K562 (cell line): ENCODE measurements at regions not wholly inside any gene's neighbourhood (a gene's known extent, or its start where the extent isn't known, plus 50 kb on each side); places are given as distances from the start of the nearest gene placed in this dataset.

Source experiments
- ATAC-seq: fragments of 200-7000 bp; cut with Tn5 transposase; 3 replicates; pipeline ENCODE4 v1.9.1; 2020; ENCODE audit warnings: moderate library complexity
- BruUV-seq: library from RNA; stranded (reverse); fragments of 400-500 nt; replicated peaks from 2 replicates; lab custom pipeline; 2021; lab: Mats Ljungman, UMichigan
- CTCF ChIA-PET: fragments of 300-600 bp; formaldehyde crosslinking; extraction: SDS; loops from one replicate; lab custom pipeline; 2021; ENCODE audit warnings: low intra/inter-chr PET ratio; lab: Yijun Ruan, JAX
- POLR2A ChIA-PET: fragments of 300-600, 350-650 bp; sonication (Branson Sonifier 250); formaldehyde crosslinking; extraction: SDS; loops from one replicate; lab custom pipeline; 2021; ENCODE audit warnings: antibody characterized with exemption, inconsistent platforms; lab: Yijun Ruan, JAX
- DNase-seq, 4 experiments: peaks; one replicate each; pipeline versions ENCODE4 v3.0.0 to v3.0.0-alpha.2; 2011 to 2018; ENCODE audit warnings: low spot score in 3 of 4, mixed read lengths in 3 of 4; ENCODE audit errors: extremely low read depth in 1 of 4
- FAIRE-seq: peaks from 2 replicates; lab custom pipeline; 2011; peaks lifted over from hg19 to GRCh38; lab: Jason Lieb, UNC
- H2AFZ ChIP-seq: 2 replicates; pipeline ENCODE4 v1.6.0; 2011; ENCODE audit warnings: low read depth, low read length, control low read depth, inconsistent platforms
- H3K27ac ChIP-seq: fragments of 200-600 bp; 3 replicates; pipeline ENCODE4 v1.8.0; 2011; ENCODE audit warnings: low read depth, mild to moderate bottlenecking, control low read depth, inconsistent platforms, low read length, moderate library complexity, mixed read lengths; ENCODE audit errors: extremely low read depth
- H3K27me3 ChIP-seq, 2 experiments: fragments of 300-600 bp in 1 of 2; 2 replicates in 1 of 2; 3 replicates in 1 of 2; pipeline versions ENCODE4 v1.6.0 to v1.8.0; 2011; ENCODE audit warnings: inconsistent platforms in 2 of 2, low read length in 2 of 2, mild to moderate bottlenecking in 1 of 2, mixed read lengths in 1 of 2, moderate library complexity in 1 of 2; ENCODE audit not compliant: control insufficient read depth in 2 of 2, insufficient read depth in 2 of 2
- H3K36me3 ChIP-seq: fragments of 300-600 bp; 3 replicates; pipeline ENCODE4 v1.8.0; 2011; ENCODE audit warnings: mild to moderate bottlenecking, low read length, inconsistent platforms; ENCODE audit not compliant: control insufficient read depth, insufficient read depth
- H3K4me1 ChIP-seq, 2 experiments: fragments of 200-600 bp in 1 of 2; replicated peaks in 1 of 2; 2 replicates in 1 of 2; 3 replicates in 1 of 2; pipeline versions ENCODE4 v1.5.1 to v1.8.0; 2011; ENCODE audit warnings: inconsistent platforms in 2 of 2, low read length in 2 of 2, mild to moderate bottlenecking in 1 of 2, mixed read lengths in 1 of 2, moderate library complexity in 1 of 2; ENCODE audit not compliant: control insufficient read depth in 2 of 2, insufficient read depth in 2 of 2
- H3K4me2 ChIP-seq: 2 replicates; pipeline ENCODE4 v1.6.1; 2011; ENCODE audit warnings: low read length, control low read depth, inconsistent platforms, mixed read lengths; ENCODE audit not compliant: insufficient read depth
- H3K4me3 ChIP-seq: fragments of 200-600 bp; sonication (generic), shearing (Covaris generic); 2 replicates; pipeline ENCODE4 v1.5.1; 2016; ENCODE audit warnings: control low read depth, inconsistent platforms
- H3K79me2 ChIP-seq: fragments of 200-600 bp; 3 replicates; pipeline ENCODE4 v1.8.0; 2011; ENCODE audit warnings: low read length, inconsistent platforms; ENCODE audit not compliant: control insufficient read depth, insufficient read depth
- H3K9ac ChIP-seq, 2 experiments: 2 replicates each; pipeline versions ENCODE4 v1.6.0 to v1.6.1; 2011; ENCODE audit warnings: low read depth in 2 of 2, low read length in 2 of 2, control low read depth in 1 of 2, inconsistent platforms in 1 of 2, mild to moderate bottlenecking in 1 of 2, mixed read lengths in 1 of 2; ENCODE audit not compliant: insufficient read depth in 1 of 2
- H3K9me1 ChIP-seq: one replicate; pipeline ENCODE4 v1.6.0; 2011; ENCODE audit warnings: inconsistent platforms, mild to moderate bottlenecking, low read length, moderate library complexity; ENCODE audit not compliant: control insufficient read depth, insufficient read depth
- H3K9me3 ChIP-seq: replicated peaks from 2 replicates; pipeline ENCODE4 v1.5.1; 2011; ENCODE audit warnings: low read depth, low read length, inconsistent platforms; ENCODE audit not compliant: control insufficient read depth, insufficient read depth
- H4K20me1 ChIP-seq: replicated peaks from 2 replicates; pipeline ENCODE4 v1.6.1; 2011; ENCODE audit warnings: low read length, inconsistent platforms, mixed read lengths; ENCODE audit not compliant: control insufficient read depth, insufficient read depth
- BRD9 ChIP-seq: fragments of 450-650 bp; IDR thresholded peaks from 2 replicates; pipeline ENCODE4 v1.6.1; 2018; ENCODE audit warnings: low read depth; ENCODE audit not compliant: partially characterized antibody
- CREB1 ChIP-seq, 2 experiments: sonication (generic) in 1 of 2; formaldehyde crosslinking in 1 of 2; IDR thresholded peaks; 2 replicates each; pipeline versions ENCODE4 v1.6.1 to v1.8.0; 2012 to 2022; ENCODE audit warnings: inconsistent platforms in 1 of 2, mild to moderate bottlenecking in 1 of 2, missing genetic modification reagents in 1 of 2, moderate library complexity in 1 of 2
- ETS1 ChIP-seq: conservative IDR thresholded peaks from 2 replicates; pipeline ENCODE4 v1.6.1; 2011; ENCODE audit warnings: low read depth, mild to moderate bottlenecking, low read length; ENCODE audit not compliant: control insufficient read depth
- HCFC1 ChIP-seq: IDR thresholded peaks from 2 replicates; pipeline ENCODE4 v1.6.1; 2012; ENCODE audit warnings: low read depth, low read length, improper control_type of control experiment
- IRF2 ChIP-seq: sonication (generic); formaldehyde crosslinking; IDR thresholded peaks from 2 replicates; pipeline ENCODE4 v1.8.1; 2022; ENCODE audit warnings: mild to moderate bottlenecking, missing genetic modification reagents
- MTA2 ChIP-seq: fragments of 450-650 bp; IDR thresholded peaks from 2 replicates; pipeline ENCODE4 v1.6.1; 2016; ENCODE audit warnings: low read depth
- PTRF ChIP-seq: fragments of 450-650 bp; IDR thresholded peaks from 2 replicates; pipeline ENCODE4 v1.6.1; 2016; ENCODE audit warnings: mild to moderate bottlenecking, missing genetic modification characterization, missing compliant biosample characterization
- RREB1 ChIP-seq: fragments of 250-450 bp; sonication (Bioruptor Pico); IDR thresholded peaks from 2 replicates; pipeline ENCODE4 v1.4.0; 2020
- SOX6 ChIP-seq: fragments of 450-650 bp; IDR thresholded peaks from 2 replicates; pipeline ENCODE4 v1.6.1; 2014; ENCODE audit warnings: mild to moderate bottlenecking
- WGBS: fragments of 100-300 bp; shearing (Covaris generic); methylation state at CpG from one replicate; pipeline ENCODE4 v1.1.6; 2016; ENCODE audit warnings: low coverage, mixed read lengths; ENCODE audit not compliant: insufficient coverage; ENCODE audit errors: missing lambda C conversion rate; 5-methylcytosine and 5-hydroxymethylcytosine counted together
- in situ Hi-C: fragments of 300-500 bp; cut with MboI; formaldehyde crosslinking; loops from 4 replicates; pipeline ENCODE4 v1.15.0; 2018; ENCODE audit warnings: inconsistent platforms, mixed read lengths
- intact Hi-C: fragments of 100-400 bp; cut with micrococcal nuclease; formaldehyde crosslinking; loops from 2 replicates; pipeline ENCODE4 v1.14.2; 2022

DNA sequence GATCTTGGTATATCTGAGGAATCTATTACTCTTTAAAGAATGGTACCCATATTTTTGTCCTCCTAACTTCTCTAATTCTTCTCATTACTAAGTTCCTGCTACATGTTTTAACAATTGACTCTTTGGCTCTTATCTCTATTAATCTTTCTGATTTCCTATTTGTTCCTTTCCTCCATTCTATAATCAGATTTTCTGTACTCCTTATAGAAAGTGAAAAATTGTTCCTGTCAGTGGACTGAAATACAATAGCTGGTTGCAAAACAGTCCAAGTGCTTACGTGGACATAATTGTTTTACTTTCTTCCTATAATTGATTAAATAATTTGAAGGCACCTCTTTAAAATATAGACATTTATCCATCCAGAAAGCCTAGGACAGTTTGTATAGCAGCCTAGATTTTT is 86.7 kb upstream of the PTHLH start:
- FAIRE-seq (no peak), DNase-seq (no peak), ATAC-seq (no peak)
- CTCF ChIA-PET: no interaction called here
- H4K20me1 ChIP-seq: no peaks in the 10 kb centered on the region
- in situ Hi-C loops: no loop called here
- 36% methylated on average over 1 of the region's 1 CpG for WGBS
- BruUV-seq: no TSS peak
- H3K4me3 ChIP-seq: no peak overlapping the region
- H3K9me1 ChIP-seq: no peaks in the 10 kb centered on the region
- H2AFZ ChIP-seq: no peak overlapping the region
- POLR2A ChIA-PET: no interaction called here
- no peaks in the 10 kb centered on the region for H3K27me3 ChIP-seq
- H3K79me2 ChIP-seq: no peaks in the 10 kb centered on the region
- intact Hi-C loops: no loop called here
- H3K4me2 ChIP-seq: no peak overlapping the region
- H3K36me3 ChIP-seq: no peaks in the 10 kb centered on the region
- no peak overlapping the region for H3K9ac ChIP-seq
- no peak overlapping the region for H3K27ac ChIP-seq
- H3K9me3 ChIP-seq: no peaks in the 10 kb centered on the region
- no peaks in the 10 kb centered on the region for H3K4me1 ChIP-seq
- TF ChIP-seq CREB1 (IDR thresholded peaks at IDR 0.05): no peak
- no peak for TF ChIP-seq CREB1 (CRISPR knock-in tag; IDR thresholded peaks at IDR 0.05)
- no peak for TF ChIP-seq IRF2 (CRISPR knock-in tag)
- TF ChIP-seq HCFC1: no peak
- TF ChIP-seq, all 486 proteins: peak for 0

DNA sequence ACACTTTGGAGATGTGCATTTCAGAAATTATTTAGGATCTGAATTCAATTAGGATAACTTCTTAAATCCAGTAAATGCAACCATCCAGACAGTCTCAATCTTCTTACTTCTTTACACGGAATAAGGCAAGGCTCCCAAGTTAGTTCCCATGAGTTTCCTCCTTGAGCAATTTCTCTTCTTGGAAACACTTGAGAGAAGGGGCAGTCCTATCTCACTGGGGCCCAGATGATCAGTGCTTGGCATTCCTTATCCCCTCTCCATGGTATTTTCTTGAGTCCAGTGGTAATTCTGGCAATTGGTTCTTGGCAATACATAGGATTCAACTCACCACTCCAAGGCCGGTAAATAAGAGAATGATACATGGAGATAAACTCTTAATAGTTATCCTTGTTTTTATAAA is 87.1 kb upstream of the PTHLH start:
- ATAC-seq (no peak), DNase-seq (no peak), FAIRE-seq (peak; percentile 11)
- H3K9me1 ChIP-seq: no peaks in the 10 kb centered on the region
- intact Hi-C loops: no loop called here
- 35% methylated on average over 2 of the region's 2 CpGs for WGBS
- H4K20me1 ChIP-seq: no peaks in the 10 kb centered on the region
- H3K27ac ChIP-seq: no peak overlapping the region
- H2AFZ ChIP-seq: no peak overlapping the region
- H3K9ac ChIP-seq: no peak overlapping the region
- in situ Hi-C loops: no loop called here
- H3K4me2 ChIP-seq: no peak overlapping the region
- POLR2A ChIA-PET: no interaction called here
- no peaks in the 10 kb centered on the region for H3K4me1 ChIP-seq
- H3K79me2 ChIP-seq: no peaks in the 10 kb centered on the region
- H3K27me3 ChIP-seq: no peaks in the 10 kb centered on the region
- H3K36me3 ChIP-seq: no peaks in the 10 kb centered on the region
- no peaks in the 10 kb centered on the region for H3K9me3 ChIP-seq
- no peak overlapping the region for H3K4me3 ChIP-seq
- BruUV-seq: no TSS peak
- CTCF ChIA-PET: no interaction called here
- TF ChIP-seq PTRF: no peak
- TF ChIP-seq MTA2: no peak
- TF ChIP-seq ETS1: no peak
- TF ChIP-seq SOX6: no peak
- no peak for TF ChIP-seq RREB1 (CRISPR knock-in tag)
- no peak for TF ChIP-seq BRD9
